ENCODE measurements at regions not wholly inside any gene's neighbourhood (a gene's known extent, or its start where the extent isn't known, plus 50 kb on each side); places are given as distances from the start of the nearest gene placed in this dataset.
"Not testable (repeated sequence)": the region's sequence is repeated elsewhere in the genome, so short reads cannot be mapped to it uniquely, and the experiment has no call there.

DNA sequence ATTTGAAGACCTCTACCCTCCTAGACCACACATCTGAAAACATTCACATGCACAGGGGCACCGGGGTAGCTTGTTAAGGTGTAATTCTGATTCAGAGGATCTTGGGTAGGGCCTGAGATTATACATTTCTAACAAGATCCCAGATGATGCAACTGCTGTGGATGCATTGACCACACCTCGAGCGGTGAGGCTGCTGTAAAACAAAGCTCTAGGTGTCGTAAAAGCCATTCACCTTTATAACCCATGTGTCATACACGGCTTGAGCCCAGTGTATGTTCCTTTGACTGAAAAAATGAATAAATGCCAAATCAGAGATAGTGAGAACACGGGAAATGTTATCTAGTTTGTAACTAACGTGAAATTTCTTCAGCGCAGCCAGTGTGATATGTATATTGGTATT lies 1578.2 kb upstream of the WWC1 start:
- DNase-seq: no peak

DNA sequence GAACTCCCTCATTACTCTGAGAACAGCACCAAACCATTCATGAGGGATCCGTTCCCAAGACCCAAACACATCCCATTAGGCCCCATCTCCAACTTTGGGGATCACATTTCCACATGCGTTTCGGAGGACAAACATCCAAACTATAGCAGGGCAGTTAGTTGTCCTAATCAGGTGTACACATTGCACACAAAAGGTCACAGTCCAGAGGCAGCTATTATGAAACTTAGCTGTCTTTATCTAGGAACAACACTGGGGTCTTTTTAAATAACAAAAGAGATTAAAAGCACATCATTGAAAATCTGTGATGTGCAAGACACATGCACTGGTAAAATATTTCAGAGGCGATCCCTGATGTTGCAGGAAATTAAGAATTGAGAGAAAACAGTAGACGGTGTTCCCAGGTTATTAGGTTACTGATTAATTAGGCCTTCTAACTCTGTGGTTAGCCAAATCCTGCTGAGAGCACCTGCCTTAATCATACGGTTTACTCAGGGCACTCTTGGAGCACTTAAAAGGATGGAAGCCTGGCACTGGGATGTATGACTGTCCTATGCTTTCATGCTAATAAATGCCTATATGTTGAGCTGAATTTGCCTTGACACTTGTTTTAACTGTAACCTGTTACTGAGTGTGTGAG lies 1574.5 kb upstream of the WWC1 start:
- no peak for DNase-seq

DNA sequence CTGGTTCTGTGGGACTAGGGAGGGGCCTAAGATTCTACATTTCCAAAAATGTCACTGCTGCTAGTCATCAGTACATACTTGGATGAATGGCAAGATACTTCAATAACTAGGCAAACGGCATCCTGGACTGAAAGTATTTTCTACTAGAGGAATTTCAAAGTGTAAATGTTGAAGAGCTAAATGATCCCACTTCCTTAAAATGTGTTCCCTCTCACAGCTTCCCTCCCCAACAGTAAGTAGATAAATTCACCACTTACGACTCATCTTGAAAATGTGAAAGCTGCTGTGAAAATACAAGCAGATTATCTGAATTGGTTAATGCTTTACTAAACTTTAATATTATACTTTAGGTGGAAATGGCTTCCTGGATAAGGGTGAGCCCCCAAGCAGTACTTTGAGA lies 1571.5 kb upstream of the WWC1 start:
- peak; percentile 76 for DNase-seq

DNA sequence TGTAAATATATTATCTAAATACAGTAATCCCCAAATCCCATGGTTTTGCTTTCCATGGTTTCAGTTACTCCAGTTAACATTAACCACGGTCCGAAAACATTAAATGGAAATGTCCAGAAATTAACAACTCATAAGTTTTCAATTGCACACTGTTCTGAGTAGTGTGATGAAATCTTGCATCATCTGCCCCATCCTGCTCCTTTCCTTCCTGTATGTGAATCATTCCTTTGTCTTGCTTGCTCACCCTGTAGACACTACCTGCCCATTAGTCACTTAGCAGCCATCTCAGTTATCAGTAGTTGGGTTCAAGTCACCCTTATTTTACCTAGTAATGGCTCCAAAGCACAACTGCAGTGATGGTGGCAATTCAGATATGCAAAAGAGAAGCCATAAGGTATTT lies 1568.5 kb upstream of the WWC1 start:
- DNase-seq: peak; percentile 84

DNA sequence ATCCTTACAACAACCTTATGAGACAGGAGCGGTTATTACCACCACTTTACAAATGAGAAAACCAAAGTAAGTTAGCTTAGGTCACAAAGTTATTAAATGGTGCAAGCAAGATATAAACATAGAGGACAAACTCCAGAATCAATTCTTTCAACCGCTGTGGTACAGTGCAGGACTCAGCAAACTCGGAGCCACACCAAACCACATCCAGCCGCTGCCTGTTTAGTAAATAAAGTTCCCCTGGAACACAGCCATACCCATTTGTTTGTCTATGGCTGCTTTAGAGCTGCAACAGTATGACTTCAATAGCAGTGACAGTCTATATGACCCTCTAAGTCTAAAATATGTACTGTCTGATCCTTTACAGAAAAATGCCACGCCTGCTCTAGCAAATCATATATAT lies 1567.2 kb upstream of the WWC1 start:
- DNase-seq: no peak

DNA sequence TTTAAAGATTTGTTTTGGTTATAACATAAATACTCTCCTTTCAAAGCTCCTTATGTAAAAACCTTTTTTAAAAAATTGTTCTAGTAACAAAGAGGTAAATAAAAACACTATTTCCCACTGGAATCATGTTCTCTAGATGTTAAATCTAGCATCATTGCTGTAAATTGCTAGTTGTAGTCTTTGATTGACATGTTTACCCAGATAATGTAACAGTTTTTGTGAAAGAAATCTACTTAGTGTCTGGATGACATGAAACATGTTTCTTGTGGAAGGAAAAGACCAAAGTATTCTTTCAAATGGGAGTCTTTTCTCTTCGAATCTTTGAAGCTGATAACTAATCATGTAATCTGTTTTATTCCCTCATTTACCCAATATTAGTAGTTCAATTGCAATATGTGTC lies 1565.9 kb upstream of the WWC1 start:
- no peak for DNase-seq

- DNase-seq: no peak
Observed at GRCh38 chr5:166726406-166726805, 1565.0 kb upstream of the WWC1 start.

- DNase-seq: not testable (repeated sequence)
Observed at GRCh38 chr5:166742951-166743350, 1548.5 kb upstream of the WWC1 start.

GRCh38 chr5:166746506-166746905 lies 1544.9 kb upstream of the WWC1 start:
- DNase-seq: no peak

DNA sequence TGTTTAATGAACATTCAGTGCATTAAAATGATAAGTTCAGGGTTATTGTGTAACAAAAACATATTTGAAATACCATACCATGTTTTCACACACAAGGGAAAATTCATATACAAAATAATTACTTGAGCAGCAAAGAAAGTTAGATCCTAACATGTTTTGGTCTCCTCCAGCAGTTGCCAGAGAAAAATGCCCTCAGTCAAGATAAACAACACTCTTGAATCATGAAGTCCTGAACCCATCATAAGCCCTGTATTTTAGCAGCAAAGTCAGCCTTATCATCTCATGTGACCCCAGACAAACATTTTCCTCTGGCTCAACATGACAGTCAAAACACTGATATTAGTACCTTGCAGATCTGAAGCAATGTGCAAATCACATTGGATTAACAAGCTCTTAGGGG lies 1541.1 kb upstream of the WWC1 start:
- no peak for DNase-seq

DNA sequence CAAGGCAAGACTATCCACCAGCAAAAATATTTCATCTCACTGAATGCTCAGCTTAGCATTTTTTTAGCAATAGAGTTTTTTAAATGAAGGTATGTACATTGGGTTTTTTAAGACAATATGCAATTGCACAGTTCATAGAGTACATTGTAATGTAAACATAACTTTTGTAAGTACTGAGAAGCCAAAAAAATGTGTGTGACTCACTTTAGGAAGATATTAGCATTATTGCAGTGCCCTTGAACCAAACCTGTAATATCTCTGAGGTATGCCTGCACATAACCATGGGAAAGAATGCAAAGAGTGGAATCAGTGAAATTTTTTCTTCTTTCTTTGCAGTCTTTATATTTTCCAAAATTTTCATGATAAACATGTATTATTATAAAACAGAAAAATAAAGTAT lies 1533.3 kb upstream of the WWC1 start:
- DNase-seq: peak; percentile 20

DNA sequence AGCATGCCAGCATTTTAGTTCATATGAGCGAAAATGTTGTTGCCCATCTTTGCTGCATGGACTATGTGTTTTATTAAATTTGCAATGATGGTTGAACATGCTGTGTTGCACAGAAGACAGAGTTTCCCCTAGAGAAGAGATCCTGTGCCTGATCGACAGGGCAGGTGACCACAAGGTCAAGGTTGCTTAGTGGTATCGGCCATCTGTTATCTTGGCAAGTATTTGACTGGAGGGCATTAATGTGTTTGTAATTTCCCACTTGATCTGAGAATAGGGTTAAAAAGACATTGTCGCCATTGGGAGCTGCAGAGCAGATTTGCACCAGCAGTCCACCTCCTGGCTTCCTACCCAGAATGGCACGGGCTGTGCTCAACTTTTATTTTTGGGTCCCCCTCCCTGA lies 1523.6 kb upstream of the WWC1 start:
- DNase-seq: no peak

- no peak for DNase-seq
Observed at GRCh38 chr5:166768536-166768935, 1522.9 kb upstream of the WWC1 start.

- peak; percentile 58 for DNase-seq
Observed at GRCh38 chr5:166772770-166773169, 1518.7 kb upstream of the WWC1 start.

DNA sequence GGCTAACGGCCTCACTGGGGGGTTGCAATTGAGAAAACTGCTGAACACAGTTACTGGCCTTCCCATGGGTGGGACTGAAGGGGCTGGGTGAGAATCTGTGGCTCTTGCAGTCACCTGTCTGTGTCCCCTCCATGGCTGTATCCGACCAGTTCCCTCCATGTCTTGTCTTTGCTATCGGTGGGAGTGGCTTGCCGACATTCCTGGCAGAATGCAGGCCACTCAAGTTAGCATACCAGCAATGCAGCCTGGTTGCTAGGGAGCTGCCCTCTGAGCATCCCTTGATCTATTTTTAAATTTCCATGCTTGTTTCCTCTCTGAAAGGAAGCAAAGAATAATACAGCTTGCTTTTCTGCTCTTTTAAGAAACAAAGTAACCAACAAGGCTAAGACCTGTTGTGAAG lies 1509.7 kb upstream of the WWC1 start:
- DNase-seq: no peak

- DNase-seq: no peak
Observed at GRCh38 chr5:166784545-166785078, 1506.8 kb upstream of the WWC1 start.

DNA sequence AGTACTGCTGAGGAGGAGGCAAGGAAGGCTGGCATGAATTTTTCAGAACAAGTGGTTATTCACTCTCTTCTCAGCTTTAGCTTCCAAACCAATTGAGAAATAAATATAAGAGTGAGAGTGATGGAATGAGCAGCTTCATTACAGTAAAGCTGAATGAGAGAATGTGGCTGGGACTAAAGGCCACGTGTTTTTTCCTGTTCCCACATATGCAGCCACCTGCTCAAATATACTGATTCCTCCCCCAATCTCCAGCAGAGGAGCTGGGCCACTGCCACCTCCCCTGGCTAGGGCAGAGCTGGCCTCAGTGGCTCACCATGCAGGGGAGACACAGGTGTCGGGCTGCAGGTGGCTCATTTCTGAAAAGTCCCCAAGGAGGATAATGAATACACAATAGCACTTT lies 1505.3 kb upstream of the WWC1 start:
- no peak for DNase-seq

- no peak for DNase-seq
Observed at GRCh38 chr5:166786889-166787288, 1504.6 kb upstream of the WWC1 start.

DNA sequence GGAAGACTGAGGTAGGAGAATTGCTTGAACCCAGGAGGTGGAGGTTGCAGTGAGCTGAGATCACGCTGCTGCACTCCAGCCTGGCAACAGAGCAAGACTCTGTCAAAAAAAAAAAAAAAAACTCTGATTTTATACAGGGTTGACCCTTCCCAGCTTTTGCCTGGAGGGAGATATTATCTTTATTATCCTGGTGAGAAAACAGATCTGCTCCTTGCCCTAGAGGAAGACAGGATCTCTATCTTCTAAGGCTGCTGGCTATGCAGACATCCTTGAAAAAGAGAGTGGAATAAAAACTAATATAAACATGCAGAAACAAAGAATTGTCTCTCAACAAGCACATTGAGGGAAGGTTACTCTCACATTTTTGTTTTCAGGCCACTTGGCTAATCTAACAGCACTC lies 1503.4 kb upstream of the WWC1 start:
- no peak for DNase-seq

DNA sequence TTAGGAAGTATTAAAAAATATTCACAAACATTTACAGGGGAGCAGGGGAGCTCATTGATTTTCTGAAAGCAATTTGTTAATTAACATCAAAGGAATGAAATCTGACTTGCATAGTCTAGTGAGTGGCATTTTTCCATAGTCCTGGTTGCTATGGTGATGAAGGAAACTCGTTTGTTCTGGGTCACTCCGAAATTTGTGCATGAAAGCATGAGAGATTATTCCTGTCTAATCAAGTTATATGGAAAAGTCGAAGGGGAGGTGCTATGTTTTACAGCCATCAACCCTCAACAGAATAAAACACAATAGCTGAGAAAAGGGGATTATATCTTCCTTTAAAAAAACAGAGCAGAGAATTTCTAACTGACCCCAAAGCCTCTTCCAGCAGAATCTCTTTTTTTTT lies 1495.7 kb upstream of the WWC1 start:
- no peak for DNase-seq

DNA sequence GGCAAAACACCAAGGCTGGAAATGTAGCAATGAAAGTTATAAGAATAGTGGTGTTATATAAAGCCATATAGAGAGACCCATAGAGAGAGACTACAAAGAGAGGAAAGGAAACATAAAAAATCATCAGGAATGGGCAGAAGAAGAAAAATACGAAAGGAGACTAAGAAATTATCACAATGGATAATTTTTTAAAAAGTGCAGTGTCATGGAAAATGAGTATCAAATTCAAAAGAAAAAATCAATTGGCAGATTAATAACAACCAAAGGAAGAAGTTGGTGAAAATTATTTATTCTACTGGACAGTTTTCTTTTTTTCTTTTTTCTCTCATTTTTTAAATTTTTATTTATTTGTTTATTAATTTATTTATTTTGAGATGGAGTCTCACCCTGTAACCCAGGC lies 1488.4 kb upstream of the WWC1 start:
- DNase-seq: no peak

GRCh38 chr5:166804223-166804622 lies 1487.2 kb upstream of the WWC1 start:
- not testable (repeated sequence) for DNase-seq

GRCh38 chr5:166804693-166805092 lies 1486.8 kb upstream of the WWC1 start:
- not testable (repeated sequence) for DNase-seq

DNA sequence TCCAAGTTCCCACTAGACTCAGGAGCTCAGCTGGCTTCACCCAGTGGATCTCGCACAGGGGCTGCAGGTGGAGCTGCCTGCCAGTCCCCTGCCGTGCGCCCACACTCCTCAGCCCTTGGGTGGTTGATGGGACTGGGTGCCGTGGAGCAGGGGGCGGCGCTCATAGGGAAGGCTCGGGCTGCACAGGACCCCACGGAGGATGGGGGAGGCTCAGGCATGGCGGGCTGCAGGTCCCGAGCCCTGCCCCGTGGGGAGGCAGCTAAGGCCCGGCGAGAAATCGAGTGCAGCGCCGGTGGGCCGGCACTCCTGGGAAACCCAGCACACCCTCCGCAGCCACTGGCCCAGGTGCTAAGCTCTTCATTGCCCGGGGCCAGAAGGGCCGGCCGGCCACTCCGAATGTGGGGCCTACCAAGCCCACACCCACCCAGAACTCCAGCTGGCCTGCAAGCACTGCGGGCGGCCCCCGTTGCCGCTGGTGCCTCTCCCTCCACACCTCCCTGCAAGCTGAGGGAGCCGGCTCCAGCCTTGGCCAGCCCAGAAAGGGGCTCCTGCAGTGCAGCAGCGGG lies 1481.3 kb upstream of the WWC1 start:
- not testable (repeated sequence) for DNase-seq

GRCh38 chr5:166810721-166811120 lies 1480.7 kb upstream of the WWC1 start:
- no peak for DNase-seq

Measured in fibroblast of skin of abdomen (primary cell).